HEK293T (cell line): ENCODE measurements at regions not wholly inside any gene's neighbourhood (a gene's known extent, or its start where the extent isn't known, plus 50 kb on each side); places are given as distances from the start of the nearest gene placed in this dataset.

Experiments used
- FOXK2 ChIP-seq: fragments of 450-650 bp; IDR thresholded peaks from 2 replicates; pipeline ENCODE4 v1.6.1; 2016; ENCODE audit warnings: mild to moderate bottlenecking
- FOXM1 ChIP-seq: fragments of 450-650 bp; IDR thresholded peaks from 2 replicates; pipeline ENCODE4 v1.6.1; 2017; ENCODE audit warnings: mild to moderate bottlenecking, borderline replicate concordance
- HDGF ChIP-seq: fragments of 450-650 bp; IDR thresholded peaks from 2 replicates; pipeline ENCODE4 v1.6.1; 2017; ENCODE audit warnings: antibody characterized with exemption, borderline replicate concordance
- SP1 ChIP-seq: fragments of 450-650 bp; IDR thresholded peaks from 2 replicates; pipeline ENCODE4 v1.6.1; 2017
- ZNF384 ChIP-seq: fragments of 450-650 bp; IDR thresholded peaks from 2 replicates; pipeline ENCODE4 v1.6.1; 2016

GRCh38 chr10:10125676-10126075, 892.0 kb upstream of the CELF2 start:
- no peak for TF ChIP-seq HDGF
- TF ChIP-seq FOXM1, result no peak
- TF ChIP-seq ZNF384, result no peak
- no peak for TF ChIP-seq SP1
- no peak for TF ChIP-seq FOXK2
